ENCODE measurements at regions not wholly inside any gene's neighbourhood (a gene's known extent, or its start where the extent isn't known, plus 50 kb on each side); places are given as distances from the start of the nearest gene placed in this dataset.

GRCh38 chr1:200464784-200465400 lies 55.1 kb upstream of the ZNF281 start:
- H3K27me3 Mint-ChIP-seq (ENCODE audit: low read depth), result no peaks in the 10 kb centered on the region
- peaks cover 10% of the 10 kb centered on the region for H3K4me1 Mint-ChIP-seq
- POLR2A ChIA-PET, result interaction anchor here (0.6 to 0.7 kb wide), 2 partner anchors 32 to 54 kb away, joined by 3 to 6 read pairs; no protein-coding TSS in a partner anchor
- TF ChIP-seq GRHL2 (CRISPR knock-in tag; IDR thresholded peaks at IDR 0.05; ENCODE audit: insufficient replicate concordance, severe bottlenecking), result no peak
- TF ChIP-seq ETV6 (CRISPR knock-in tag; IDR thresholded peaks at IDR 0.05), result no peak
- TF ChIP-seq NFE2L1 (CRISPR knock-in tag; IDR thresholded peaks at IDR 0.05), result no peak
- TF ChIP-seq ZSCAN18 (CRISPR knock-in tag; IDR thresholded peaks at IDR 0.05), result no peak
- TF ChIP-seq ARID4B (CRISPR knock-in tag; IDR thresholded peaks at IDR 0.05; ENCODE audit: borderline replicate concordance), result no peak
- no peak for TF ChIP-seq MXD4 (CRISPR knock-in tag; IDR thresholded peaks at IDR 0.05; ENCODE audit: borderline replicate concordance)
- no peak for TF ChIP-seq E2F5 (CRISPR knock-in tag; IDR thresholded peaks at IDR 0.05)
- no peak for TF ChIP-seq NR2C2 (CRISPR knock-in tag; IDR thresholded peaks at IDR 0.05)
- no peak for TF ChIP-seq TCF7 (CRISPR knock-in tag; IDR thresholded peaks at IDR 0.05; ENCODE audit: low read depth)
- no peak for TF ChIP-seq ZNF138 (CRISPR knock-in tag; conservative IDR thresholded peaks at IDR 0.05)
- CTCF ChIA-PET, result interaction anchor here (1.4 to 1.6 kb wide), 2 partner anchors 8 to 157 kb away, joined by 4 to 5 read pairs; no protein-coding TSS in a partner anchor
- DNase-seq (ENCODE audit: low spot score) (no peak), ATAC-seq (peak; percentile 53)
- no peaks in the 10 kb centered on the region for H3K36me3 Mint-ChIP-seq
- no peak overlapping the region; the same call in 1 of the 2 replicates for H3K27ac Mint-ChIP-seq
- no peak overlapping the region for H3K4me3 Mint-ChIP-seq
- no peaks in the 10 kb centered on the region for H3K9me3 Mint-ChIP-seq
